Stimulated activated CD8-positive, alpha-beta memory T cell treated with anti-CD3 and anti-CD28 coated beads, Interleukin-12 subunit alpha, Interleukin-12 subunit beta, amount 100 ng/mL, for 1 hour (primary cell): ENCODE measurements at regions not wholly inside any gene's neighbourhood (a gene's known extent, or its start where the extent isn't known, plus 50 kb on each side); places are given as distances from the start of the nearest gene placed in this dataset.

Experiments
- DNase-seq: peaks from one replicate; pipeline ENCODE4 v3.0.0-alpha.2; 2020; ENCODE audit warnings: low read depth

DNA sequence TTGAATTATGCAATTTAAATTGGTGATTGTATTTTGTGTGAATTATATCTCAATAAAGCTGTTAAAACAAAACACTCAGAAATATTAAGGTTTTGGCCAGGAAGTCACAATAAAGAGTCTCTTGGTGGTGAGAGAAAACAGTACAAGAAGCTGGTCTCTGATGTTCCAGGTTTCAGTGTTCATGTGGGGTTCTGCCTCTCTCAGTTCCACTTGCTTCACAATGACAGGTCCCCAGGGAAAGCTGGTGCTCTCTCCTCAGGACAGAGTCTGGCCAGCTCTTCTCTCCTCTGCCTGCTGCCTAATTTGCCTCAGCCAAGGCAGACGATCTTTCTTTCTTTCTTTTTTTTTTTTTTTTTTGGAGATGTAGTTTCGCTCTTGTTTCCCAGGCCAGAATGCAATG lies 342.9 kb upstream of the PLXNA2 start:
- DNase-seq = no peak

DNA sequence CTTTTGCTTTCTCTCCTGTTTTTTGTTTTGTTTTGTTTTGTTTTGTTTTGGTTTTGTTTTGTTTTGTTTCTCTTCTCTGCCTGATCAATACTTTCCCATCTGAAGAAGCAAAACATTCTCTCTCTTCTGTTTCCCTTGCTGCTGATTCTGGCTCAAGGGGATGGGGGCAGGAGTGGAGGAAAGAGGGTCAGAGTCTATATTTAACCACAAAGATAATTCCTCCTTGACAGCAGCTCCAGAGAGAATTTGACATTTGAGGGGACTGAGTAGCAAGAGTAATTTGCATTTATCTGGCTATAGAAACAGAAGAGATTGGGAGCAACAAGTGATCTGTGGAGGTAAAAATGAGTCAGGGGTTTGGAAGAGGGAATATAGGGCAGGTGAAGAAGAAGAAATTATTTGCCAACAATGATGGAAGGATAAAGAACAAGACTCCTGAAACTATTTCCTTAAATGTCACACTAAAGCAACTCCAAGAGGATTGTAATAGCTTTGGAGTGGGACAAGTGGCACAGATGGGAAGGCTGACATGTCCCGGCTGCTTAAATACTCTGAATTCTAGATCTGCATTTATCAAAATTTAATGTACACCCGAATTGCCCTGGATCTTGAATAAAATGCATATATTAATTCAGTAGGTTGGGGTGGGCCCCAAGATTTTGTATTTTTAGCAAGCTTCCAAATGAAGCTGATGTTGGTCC lies 349.3 kb upstream of the PLXNA2 start:
- DNase-seq = no peak

DNA sequence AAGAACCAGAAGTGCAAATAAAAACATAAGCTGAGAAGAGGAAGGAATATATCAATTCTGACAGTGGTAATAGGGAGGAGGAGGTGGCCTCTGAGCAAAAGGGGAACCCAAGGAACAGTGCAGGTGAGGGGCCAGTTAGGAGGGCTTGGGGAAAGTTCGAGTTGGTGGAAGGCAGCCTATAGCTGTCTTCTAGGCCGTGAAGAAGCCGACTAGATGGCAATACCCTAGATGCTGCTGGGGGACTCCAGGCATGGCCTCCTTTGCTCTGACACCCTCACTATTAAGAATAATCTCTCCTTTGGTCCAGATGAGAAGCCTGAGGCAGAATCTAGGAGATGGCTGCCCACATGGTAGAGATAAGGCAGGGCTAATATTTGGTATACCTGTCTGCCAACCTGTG lies 351.1 kb upstream of the PLXNA2 start:
- DNase-seq = no peak

DNA sequence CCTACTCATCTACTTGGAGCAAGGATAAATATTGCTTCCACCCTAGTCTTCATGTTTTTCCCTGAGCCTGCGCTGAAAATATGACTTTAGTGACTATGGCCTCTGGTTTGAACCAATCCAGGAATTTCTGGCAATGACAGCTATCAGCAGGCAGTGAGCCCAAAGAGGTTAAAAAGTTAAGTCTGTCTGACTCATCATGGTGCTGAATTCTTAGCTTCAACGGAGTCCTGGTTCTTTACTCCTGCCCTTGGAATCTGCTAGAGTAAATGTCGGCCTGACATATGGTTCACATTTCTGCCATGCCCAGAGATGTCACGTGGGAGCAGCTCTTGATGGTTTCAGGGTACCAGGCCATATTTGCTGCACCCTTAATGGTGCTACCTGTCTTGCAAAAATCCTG lies 351.6 kb upstream of the PLXNA2 start:
- DNase-seq = no peak

DNA sequence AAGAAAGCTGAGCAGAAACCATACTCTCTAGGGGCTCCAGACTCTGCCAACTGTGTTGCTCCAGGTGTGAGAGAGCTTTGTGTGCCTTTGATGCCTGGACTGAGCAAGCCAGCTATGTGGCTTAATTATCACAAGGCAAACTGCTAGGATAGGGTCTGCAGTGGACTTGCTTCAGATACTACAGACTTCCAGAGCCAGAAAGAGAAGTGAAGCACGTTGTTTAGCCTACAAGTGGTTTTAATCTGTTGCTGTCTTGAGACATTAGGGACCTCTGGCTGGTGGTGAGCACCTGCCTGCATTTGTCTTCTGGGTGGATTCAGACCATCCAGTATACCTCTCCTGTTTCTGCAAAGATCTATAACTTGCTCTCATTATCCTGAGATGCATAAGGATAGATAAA lies 353.4 kb upstream of the PLXNA2 start:
- DNase-seq = no peak

DNA sequence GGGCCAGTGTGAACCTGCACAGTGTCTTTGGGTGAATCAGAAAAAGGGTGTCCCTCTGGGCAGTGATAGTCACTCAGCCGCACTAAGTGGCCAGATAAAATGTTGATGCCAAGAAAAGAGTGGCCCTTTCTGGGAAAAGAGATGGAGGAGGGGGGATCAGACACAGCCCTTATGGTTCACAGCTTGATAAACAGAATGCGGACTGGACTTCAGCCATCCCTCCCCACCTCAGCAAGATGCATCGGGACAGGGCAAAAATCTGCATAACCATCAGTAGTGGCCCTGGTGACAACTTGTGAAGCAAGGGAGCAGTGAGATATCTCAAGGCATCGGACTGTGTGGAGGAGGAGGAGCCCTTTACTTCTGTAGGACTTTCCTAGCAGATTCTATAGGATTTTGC lies 353.8 kb upstream of the PLXNA2 start:
- DNase-seq = no peak

DNA sequence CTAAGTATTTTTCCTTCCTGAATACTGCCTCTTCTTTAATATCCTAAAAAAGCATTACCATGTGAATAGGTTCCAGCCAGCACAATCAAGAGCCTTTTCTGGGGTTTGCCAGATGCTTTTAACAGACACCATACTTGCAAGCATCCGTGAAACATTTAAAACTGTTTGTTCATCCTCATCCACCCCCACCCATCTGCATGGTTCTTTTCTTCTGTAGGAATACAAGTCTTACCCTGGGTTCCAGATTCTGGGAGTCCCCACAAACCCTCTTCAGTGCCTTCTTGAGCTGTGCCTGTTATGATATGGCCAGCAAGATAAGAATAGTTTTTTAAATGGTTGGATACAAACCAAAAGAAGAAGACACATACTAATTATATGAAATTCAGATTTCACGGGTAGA lies 354.9 kb upstream of the PLXNA2 start:
- DNase-seq = no peak

DNA sequence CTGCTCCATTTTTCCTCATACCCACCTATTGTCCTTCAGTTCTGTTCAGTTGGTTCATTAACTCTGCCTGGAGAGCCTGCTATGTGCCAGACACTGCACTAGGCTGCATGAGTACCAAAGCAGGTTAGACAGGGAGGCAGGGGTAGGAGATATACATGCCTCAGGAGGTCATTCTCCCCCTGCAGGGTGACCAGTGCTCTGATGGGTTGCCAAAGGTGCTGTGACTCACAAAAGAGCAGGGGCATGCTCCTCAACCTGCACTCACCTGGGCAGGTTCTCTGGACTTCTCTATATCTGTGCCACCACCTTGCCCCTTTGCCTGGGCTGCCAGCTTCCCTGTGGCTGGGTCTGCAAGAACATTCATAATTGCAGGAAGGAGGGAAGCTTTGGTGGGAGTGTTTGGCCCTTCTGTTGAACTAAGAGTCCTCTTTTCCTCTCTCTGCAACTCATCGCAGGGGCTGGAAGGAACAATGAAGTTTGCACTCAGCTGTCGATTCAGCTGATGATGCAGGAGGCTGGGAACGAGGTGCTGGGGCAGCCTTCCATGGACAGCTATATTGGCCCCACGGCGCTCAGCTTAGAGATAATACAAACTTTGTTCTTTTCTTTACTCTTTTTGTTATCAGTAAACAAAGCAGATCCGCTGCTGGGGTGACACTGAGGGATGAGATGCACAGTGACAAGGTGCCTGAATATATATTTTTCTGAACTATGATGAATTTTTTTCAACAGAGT lies 356.4 kb upstream of the PLXNA2 start:
- DNase-seq = no peak

DNA sequence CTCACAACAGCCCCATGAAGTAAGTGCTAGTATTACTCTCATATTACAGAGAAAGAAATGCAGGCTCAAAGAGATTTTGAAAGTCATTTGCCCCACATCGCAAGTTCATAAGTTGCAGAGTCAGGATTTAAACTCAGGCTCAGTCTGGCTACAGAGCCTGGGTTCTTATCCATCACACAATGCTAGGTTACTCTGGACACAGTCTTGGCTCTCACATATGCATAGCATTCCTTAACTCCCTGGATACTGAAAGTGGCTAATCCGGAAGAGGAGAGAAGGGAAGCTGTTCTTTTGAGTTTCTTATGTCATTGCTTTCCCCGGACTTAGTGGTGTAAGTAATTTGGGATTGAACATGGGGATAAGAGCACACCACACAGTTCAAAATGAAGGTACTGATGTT lies 357.4 kb upstream of the PLXNA2 start:
- DNase-seq = no peak

DNA sequence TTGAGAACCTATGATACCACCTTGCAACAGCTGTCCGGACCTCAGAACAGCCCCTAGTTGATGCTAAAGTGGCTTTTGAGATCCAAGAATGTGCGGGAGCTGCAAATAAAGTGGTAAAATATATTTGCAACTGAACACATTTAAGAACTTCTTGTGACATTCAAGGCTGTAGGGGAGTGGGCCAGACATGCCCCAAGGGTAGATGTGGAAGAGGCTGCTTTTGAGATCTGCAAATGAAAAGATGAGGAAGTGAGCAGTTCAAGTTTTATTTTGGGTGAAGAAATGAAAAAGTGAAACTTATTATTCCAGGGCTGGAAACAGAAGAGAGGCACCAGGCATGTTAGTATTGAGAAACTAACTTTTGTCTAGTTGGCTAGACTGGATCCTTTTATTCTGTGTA lies 359.5 kb upstream of the PLXNA2 start:
- no peak for DNase-seq

DNA sequence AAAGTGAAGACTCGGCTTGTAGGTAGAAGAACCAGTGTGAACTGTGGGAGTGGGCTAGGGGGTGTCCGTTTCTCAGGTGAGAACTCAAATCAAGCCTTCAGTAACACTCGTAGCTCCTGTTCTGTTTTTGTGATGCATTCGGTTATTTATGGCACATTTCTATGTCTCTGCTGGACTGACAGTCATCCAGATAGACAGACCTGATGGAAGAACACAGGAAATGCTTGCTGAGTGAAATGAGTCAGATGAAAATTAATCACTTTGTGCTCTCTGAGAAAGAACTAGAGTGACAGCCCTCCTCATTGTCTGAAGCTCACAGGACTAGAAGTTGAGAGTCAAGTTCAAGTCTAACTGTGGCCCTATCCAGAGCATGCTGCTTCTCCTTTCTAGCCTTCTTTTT lies 360.1 kb upstream of the PLXNA2 start:
- no peak for DNase-seq

DNA sequence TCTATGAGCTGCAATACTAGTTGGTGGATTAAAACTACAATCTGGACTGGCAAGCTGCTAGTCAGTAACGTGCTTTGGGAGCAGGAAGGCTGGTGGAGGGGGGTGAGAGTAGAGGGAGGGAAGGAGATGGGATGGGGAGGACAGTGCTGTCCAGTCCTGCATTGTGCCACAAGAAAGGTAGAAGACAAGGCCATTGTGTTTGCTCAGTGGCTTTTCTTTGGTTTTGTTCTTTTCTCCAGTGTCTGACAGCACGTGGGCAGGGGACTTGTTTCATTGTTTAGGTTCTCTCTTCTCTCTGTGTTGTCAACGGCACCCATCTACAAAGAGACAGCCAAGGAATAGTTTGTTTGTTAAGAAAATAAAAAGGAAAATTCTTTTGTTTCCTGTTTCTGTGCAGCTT lies 362.8 kb upstream of the PLXNA2 start:
- no peak for DNase-seq

DNA sequence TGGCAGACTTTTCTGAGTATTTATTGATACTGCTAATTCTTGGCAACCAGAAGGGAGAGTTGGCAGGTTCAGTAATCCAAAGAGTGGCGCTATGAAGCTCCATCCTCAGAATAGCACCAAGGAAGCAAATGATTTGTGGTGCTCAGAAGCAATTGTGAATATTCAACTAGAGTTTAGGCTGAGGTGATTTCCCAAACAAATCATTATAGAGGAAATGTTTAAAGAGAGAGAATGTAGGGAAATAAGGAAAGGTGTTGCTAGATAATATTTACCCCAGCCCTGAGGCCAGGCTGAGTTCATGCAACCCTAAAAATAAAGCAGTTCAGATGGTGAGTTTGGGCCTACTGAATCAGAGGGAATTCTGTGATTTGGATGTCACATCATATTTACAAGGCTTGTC lies 363.4 kb upstream of the PLXNA2 start:
- DNase-seq = no peak

DNA sequence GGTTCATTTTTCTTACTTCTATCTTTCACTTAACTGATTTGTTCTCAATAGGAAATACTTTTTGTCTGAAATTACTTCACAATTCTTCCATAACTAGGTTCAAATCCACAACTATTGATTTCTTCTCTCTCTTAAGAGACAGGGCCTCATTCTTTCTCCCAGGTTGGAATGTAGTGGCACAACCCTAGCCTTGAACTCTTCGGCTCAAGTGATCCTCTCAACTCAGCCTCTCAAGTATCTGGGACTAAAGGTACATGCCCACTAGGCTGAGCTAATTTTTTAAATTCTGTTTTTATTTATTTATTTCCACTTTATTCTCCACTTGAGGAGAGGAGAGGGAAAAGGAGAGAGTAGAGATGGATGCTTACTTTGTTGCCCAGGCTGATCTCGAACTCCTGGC lies 370.4 kb upstream of the PLXNA2 start:
- no peak for DNase-seq

DNA sequence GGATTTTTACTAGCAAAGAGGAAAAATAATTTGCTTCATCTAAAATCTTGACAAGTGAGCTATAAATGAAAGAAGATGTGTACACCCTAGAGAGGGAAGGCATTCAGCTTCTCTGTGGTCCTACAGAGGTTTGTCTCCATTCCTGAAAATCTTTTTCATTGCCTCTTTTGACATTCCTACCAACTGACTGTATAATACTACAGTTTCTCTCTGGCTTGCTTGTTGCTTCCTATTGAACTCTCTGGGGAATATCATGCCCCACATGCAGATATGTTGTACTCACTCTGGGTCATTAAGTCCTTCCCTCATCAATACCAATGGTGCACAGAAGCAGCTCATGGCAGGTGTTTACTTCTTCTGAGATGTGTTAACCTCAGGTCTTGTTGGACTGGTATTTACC lies 371.2 kb upstream of the PLXNA2 start:
- DNase-seq = no peak

DNA sequence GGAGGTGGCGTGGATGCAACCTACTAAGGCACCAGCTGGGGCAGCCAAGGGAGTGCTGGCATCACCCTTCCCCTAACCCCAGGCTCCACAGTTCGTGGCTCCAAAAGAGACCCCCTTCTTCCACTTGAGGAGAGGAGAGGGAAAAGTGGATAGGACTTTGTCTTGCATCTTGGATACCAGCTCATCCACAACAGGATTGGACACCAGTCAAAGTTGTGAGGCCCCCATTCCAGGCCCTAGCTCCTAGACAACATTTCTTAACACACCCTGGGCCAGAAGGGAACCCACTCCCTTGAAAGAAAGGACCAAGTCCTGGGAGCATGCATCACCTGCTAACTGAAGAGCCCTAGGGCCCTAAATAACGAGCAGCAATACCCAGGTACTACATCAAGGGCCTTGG lies 372.6 kb upstream of the PLXNA2 start:
- no peak for DNase-seq

DNA sequence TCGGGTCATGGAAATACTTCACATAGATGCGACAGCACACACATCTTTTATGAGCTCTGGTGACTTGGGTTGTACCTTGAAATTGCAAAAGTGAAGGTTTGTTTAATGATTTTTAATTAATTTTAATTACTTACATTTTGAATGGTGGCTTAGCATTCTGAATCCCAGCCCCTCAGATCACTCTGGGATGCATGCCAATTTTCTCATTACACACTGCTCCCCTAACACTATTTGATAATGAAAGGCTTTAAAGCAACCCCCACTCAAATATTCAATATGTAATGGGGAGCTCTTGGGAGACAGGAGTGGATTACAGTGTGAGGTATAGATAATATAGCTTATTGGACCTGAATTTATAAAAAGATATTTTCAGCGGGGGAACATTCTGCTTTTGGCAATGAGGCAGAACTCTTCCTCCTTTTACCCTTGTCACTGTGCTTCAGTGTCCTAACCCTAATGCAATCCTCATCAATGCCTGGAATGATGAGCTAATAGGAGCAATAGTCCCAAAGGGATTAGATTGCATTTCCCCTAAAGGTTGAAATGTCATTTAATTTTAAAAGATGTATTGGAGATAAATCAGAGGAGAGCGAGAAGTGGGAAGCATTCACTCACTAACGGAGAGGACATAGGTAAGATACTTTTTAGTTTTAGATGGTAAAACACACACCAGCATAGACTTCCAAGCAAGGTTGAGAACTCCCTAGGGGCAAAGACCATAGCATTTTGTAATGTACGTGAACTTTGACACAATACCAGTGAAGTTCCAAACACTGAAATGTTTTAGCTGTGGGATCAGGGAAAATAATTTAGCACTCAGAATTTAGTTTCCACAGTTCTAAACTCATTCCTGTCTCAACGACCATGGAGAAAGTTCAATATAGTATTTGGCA lies 384.1 kb upstream of the PLXNA2 start:
- DNase-seq = no peak

DNA sequence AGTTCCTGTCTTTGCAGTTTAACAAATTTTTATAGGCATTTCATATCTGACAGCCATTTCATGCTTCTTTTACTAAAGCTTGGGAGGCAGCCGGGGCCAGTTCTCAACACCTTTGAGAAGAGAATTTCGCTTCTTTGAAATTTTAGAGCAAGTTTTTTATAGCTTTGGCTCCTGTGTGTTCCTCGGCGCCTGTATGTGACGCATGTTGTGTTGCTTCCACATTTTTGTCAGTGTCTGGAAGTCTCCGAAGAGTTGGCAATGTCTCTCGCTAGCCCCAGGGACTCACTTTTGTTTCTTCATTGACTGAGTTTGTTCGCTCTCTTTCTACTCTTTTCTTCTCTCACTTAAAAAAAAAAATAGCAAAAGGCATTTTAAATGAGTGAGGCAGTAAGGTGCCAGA lies 386.9 kb upstream of the PLXNA2 start:
- DNase-seq = no peak

DNA sequence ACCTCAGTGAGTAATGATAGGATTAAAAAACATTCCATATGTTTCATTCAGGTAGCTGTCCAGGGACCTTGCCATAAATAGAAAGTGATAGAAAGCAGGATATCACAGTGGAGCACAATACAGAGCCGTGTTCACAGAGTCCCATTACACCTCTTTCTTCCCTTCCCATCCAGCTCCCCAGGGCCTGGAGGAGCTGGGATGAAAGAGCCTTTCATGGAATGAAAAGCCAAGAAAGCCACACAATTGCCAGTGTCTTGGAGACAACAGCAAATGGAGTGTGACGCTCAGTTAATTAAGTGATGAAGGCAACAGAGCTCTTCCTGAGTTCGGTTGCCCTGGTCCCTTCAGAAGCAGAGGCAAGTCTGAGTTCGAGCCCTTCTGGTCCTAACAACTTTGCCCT lies 387.3 kb upstream of the PLXNA2 start:
- DNase-seq = no peak

DNA sequence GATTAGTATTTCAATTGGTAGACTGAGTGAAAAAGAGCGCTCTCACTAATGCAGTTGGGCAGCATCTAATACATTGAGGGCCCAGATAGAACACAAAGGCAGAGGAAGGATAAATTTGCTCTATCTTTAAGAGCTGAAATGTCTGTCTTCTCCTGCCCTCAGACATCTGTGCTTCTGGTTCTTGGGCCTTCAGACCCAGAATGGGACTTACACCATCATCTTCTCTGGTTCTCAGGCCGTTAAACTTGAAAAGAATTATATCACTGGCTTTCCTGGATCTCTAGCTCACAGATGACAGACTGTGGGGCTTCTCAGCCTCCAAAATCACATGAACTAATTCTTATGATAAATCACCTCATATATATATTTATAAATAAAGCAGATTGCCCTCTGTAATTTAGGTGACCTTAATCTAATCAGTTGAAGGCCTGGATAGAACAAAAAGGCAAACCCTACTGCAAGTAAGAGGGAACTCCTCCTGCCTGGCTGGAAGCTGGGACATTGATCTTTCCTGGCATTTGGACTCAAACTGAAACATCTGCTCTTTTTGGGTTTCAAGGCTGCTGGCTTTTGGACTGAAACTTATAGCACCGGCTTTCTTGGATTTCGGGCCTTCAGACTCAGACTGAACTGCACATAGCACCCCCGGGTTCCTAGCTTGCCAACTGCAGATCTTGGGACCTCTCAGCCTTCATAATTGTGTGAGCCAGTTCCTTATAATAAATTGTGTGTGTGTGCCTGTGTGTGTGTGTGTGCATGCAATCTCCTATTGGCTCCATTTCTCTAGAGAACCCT lies 390.4 kb upstream of the PLXNA2 start:
- DNase-seq = no peak

DNA sequence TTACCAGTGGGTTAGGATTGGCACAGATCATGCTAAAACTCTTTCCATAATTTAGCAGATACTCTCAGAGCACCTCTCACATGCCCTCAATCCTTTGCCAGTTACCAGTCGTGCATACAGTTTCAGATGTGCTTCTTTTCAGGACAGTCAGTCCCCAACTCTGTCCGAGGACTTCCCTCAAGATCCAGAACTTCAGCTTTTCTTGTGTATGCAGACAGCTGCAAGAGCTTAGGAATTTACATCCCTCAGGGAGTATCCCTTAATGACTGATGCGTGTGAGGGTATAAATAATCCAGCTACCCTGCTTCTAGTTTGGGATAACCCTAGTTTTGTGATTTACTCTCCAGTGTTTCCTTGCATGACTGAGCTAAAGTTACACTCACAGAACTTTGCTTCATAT lies 393.0 kb upstream of the PLXNA2 start:
- DNase-seq = no peak

DNA sequence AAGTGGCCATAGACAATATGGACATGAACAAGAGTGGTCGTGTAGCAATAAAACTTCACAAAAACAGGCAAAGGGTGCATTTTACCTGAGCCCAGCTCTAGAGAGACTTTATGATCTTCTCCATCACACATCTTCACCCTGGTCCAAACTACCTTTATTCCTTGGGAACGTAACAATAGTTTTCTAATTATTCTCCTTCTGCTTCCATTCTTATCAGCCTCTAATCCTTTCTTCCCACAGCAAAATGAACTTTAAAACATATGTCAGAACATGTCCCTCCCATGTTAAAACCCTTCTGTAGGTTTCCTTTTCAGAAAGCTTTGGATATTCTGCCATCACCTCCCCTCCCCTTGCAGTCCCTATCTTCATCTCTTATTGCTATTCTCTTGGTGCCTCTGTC lies 395.2 kb upstream of the PLXNA2 start:
- no peak for DNase-seq
